GM23248 (cell line): ENCODE measurements at regions not wholly inside any gene's neighbourhood (a gene's known extent, or its start where the extent isn't known, plus 50 kb on each side); places are given as distances from the start of the nearest gene placed in this dataset.

ENCODE experiments used
- DNase-seq: peaks from one replicate; pipeline ENCODE4 v3.0.0-alpha.2; 2015
- H2AFZ ChIP-seq: fragments of 200-600 bp; sonication (generic); 2 replicates; pipeline ENCODE4 v1.6.1; 2016; ENCODE audit warnings: antibody characterized with exemption
- H3F3A ChIP-seq: fragments of 200-600 bp; sonication (generic); 2 replicates; pipeline ENCODE4 v1.6.1; 2016; ENCODE audit warnings: mild to moderate bottlenecking, antibody characterized with exemption, mixed run types; ENCODE audit not compliant: insufficient read depth
- H3K27ac ChIP-seq: fragments of 200-600 bp; sonication (generic); 2 replicates; pipeline ENCODE4 v1.5.1; 2016; ENCODE audit warnings: mild to moderate bottlenecking
- H3K27me3 ChIP-seq: fragments of 200-600 bp; sonication (generic); replicated peaks from 2 replicates; pipeline ENCODE4 v1.6.1; 2016; ENCODE audit warnings: mild to moderate bottlenecking; ENCODE audit not compliant: insufficient read depth
- H3K36me3 ChIP-seq: fragments of 200-600 bp; sonication (generic); 2 replicates; pipeline ENCODE4 v1.6.1; 2016; ENCODE audit warnings: low read depth, mild to moderate bottlenecking
- H3K4me1 ChIP-seq: fragments of 200-600 bp; sonication (generic); 2 replicates; pipeline ENCODE4 v1.6.1; 2016; ENCODE audit warnings: mild to moderate bottlenecking; ENCODE audit not compliant: insufficient read depth
- H3K4me2 ChIP-seq: fragments of 200-600 bp; sonication (generic); one replicate; pipeline ENCODE4 v1.6.1; 2016; ENCODE audit warnings: mild to moderate bottlenecking; ENCODE audit not compliant: unreplicated experiment
- H3K4me3 ChIP-seq: fragments of 200-600 bp; sonication (generic); 2 replicates; pipeline ENCODE4 v1.5.1; 2016; ENCODE audit warnings: mild to moderate bottlenecking
- H3K79me2 ChIP-seq: fragments of 200-600 bp; sonication (generic); 2 replicates; pipeline ENCODE4 v1.6.1; 2016; ENCODE audit warnings: mild to moderate bottlenecking; ENCODE audit not compliant: insufficient read depth
- H3K9ac ChIP-seq: fragments of 200-600 bp; sonication (generic); 2 replicates; pipeline ENCODE4 v1.6.1; 2016; ENCODE audit warnings: mild to moderate bottlenecking
- H3K9me2 ChIP-seq: fragments of 200-600 bp; sonication (generic); 2 replicates; pipeline ENCODE4 v1.6.1; 2016; ENCODE audit warnings: mixed run types, mild to moderate bottlenecking, moderate library complexity; ENCODE audit not compliant: insufficient read depth
- H3K9me3 ChIP-seq: fragments of 200-600 bp; sonication (generic); one replicate; pipeline ENCODE4 v1.6.1; 2017; ENCODE audit warnings: low read depth
- H4K20me1 ChIP-seq: fragments of 200-600 bp; sonication (generic); 2 replicates; pipeline ENCODE4 v1.6.0; 2016; ENCODE audit not compliant: insufficient read depth
- EZH2 ChIP-seq: fragments of 200-600 bp; sonication (generic); IDR thresholded peaks from 2 replicates; pipeline ENCODE4 v1.6.1; 2018; ENCODE audit warnings: antibody characterized with exemption, mild to moderate bottlenecking; ENCODE audit not compliant: insufficient read depth, poor library complexity, severe bottlenecking
- EZH2phosphoT487 ChIP-seq: fragments of 200-600 bp; sonication (generic); IDR thresholded peaks from 2 replicates; pipeline ENCODE4 v1.6.1; 2018; ENCODE audit warnings: antibody characterized with exemption, moderate library complexity, mild to moderate bottlenecking, low read depth; ENCODE audit not compliant: insufficient read depth
- WGBS, 2 experiments: methylation state at CpG; one replicate each; pipeline ENCODE4 v1.1.6; 2015 to 2017; ENCODE audit warnings: low lambda C conversion rate in 2 of 2, low coverage in 1 of 2; ENCODE audit errors: missing lambda C conversion rate in 2 of 2; 5-methylcytosine and 5-hydroxymethylcytosine counted together
- in situ Hi-C: fragments of 300-500 bp; cut with MboI; formaldehyde crosslinking; loops from 2 replicates; pipeline ENCODE4 v1.15.0; 2020

DNA sequence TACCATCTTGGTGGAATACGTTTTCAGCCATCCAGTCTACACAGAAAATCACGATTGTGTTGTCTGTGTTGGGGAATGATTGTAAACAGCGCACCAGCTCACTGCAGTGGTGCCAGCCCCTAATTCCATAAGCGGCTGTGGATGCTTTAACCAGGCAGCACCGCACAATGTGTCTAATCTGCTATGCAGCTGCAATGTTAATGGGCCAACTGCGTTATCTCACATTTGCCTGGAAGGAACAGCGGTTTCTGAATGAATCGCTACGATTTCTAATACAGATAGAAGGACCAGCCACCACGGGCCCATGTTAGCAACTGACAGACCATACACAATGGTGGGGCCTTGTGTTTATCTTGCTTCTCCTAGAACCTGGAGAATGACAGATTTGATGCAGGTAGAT is 384.5 kb upstream of the KIRREL3 start:
- TF ChIP-seq EZH2phosphoT487: no peak
- TF ChIP-seq EZH2: no peak
- Histone ChIP-seq H4K20me1 (no peaks in the 10 kb centered on the region), H3K9ac (no peak overlapping the region), H2AFZ (no peak overlapping the region), H3K4me1 (no peaks in the 10 kb centered on the region), H3K4me2 (no peak overlapping the region), H3K27ac (no peak overlapping the region), H3K9me3 (no peaks in the 10 kb centered on the region), H3K36me3 (no peaks in the 10 kb centered on the region), H3F3A (no peaks in the 10 kb centered on the region), H3K9me2 (no peaks in the 10 kb centered on the region), H3K4me3 (no peak overlapping the region), H3K27me3 (peaks cover 9% of the 10 kb centered on the region; the same call in 1 of the 2 replicates), H3K79me2 (no peaks in the 10 kb centered on the region)
- DNase-seq: no peak
- in situ Hi-C loops: no loop called here
- WGBS, 2 experiments: 24 to 26% methylated on average over 10 of the region's 10 CpGs

GRCh38 chr11:127383026-127383425 is 382.5 kb upstream of the KIRREL3 start:
- Histone ChIP-seq H3K9me2 (no peaks in the 10 kb centered on the region), H3K9ac (no peak overlapping the region), H3K9me3 (no peaks in the 10 kb centered on the region), H4K20me1 (no peaks in the 10 kb centered on the region), H3F3A (no peaks in the 10 kb centered on the region), H3K79me2 (no peaks in the 10 kb centered on the region), H2AFZ (no peak overlapping the region), H3K4me3 (no peak overlapping the region), H3K4me1 (no peaks in the 10 kb centered on the region), H3K27ac (no peak overlapping the region), H3K36me3 (no peaks in the 10 kb centered on the region), H3K27me3 (peaks cover 21% of the 10 kb centered on the region; the same call in 1 of the 2 replicates), H3K4me2 (no peak overlapping the region)
- in situ Hi-C loops: no loop called here
- TF ChIP-seq EZH2phosphoT487 (no peak), EZH2 (no peak)
- no peak for DNase-seq
- 3 to 4% methylated on average over 3 of the region's 3 CpGs for WGBS, 2 experiments

DNA sequence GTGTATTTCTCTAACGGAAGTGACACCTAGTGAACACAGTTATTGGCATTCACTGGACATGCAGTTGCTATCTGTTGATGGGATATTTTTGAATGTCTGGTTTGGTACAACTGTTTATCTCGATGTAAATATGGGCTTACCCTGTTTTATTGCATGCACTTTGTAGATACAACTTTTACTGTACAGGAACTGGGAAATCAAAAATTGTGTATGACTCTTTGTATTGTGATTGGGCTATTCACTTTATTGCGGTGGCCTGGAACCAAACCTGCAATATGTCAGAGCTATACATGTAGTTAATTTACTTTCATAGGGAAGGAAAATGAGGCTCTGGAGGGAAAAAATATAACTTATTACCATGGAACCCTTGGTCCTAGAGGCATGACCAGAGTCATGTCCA is 380.7 kb upstream of the KIRREL3 start:
- in situ Hi-C loops: no loop called here
- no peak overlapping the region for H3K4me2 ChIP-seq

GRCh38 chr11:127379686-127380085 is 379.1 kb upstream of the KIRREL3 start:
- Histone ChIP-seq H3K27me3 (peaks cover 21% of the 10 kb centered on the region; the same call in 1 of the 2 replicates), H3K27ac (no peak overlapping the region), H4K20me1 (no peaks in the 10 kb centered on the region), H3K4me2 (no peak overlapping the region), H3K9me3 (no peaks in the 10 kb centered on the region), H3K79me2 (no peaks in the 10 kb centered on the region), H3K9ac (no peak overlapping the region), H3F3A (no peaks in the 10 kb centered on the region), H3K36me3 (no peaks in the 10 kb centered on the region), H3K9me2 (no peaks in the 10 kb centered on the region), H2AFZ (no peak overlapping the region), H3K4me1 (no peaks in the 10 kb centered on the region), H3K4me3 (no peak overlapping the region)
- no peak for TF ChIP-seq EZH2phosphoT487
- no peak for TF ChIP-seq EZH2
- WGBS, 2 experiments: 28 to 31% methylated on average over 2 of the region's 2 CpGs
- no peak for DNase-seq
- in situ Hi-C loops: no loop called here

More for the DNA sequence above, 380.7 kb upstream of the KIRREL3 start:
- H3K9me3 ChIP-seq: no peaks in the 10 kb centered on the region
- H3F3A ChIP-seq: no peaks in the 10 kb centered on the region
- no peaks in the 10 kb centered on the region for H3K9me2 ChIP-seq
- H3K4me3 ChIP-seq: no peak overlapping the region
- DNase-seq: no peak
- WGBS, 2 experiments: 27 to 35% methylated on average over 3 of the region's 3 CpGs
- H3K4me1 ChIP-seq: no peaks in the 10 kb centered on the region
- no peak overlapping the region for H2AFZ ChIP-seq
- no peak overlapping the region for H3K9ac ChIP-seq
- H3K27me3 ChIP-seq: peaks cover 21% of the 10 kb centered on the region; the same call in 1 of the 2 replicates
- TF ChIP-seq EZH2 (no peak), EZH2phosphoT487 (no peak)
- no peaks in the 10 kb centered on the region for H3K36me3 ChIP-seq
- no peak overlapping the region for H3K27ac ChIP-seq
- H3K79me2 ChIP-seq: no peaks in the 10 kb centered on the region
- no peaks in the 10 kb centered on the region for H4K20me1 ChIP-seq

DNA sequence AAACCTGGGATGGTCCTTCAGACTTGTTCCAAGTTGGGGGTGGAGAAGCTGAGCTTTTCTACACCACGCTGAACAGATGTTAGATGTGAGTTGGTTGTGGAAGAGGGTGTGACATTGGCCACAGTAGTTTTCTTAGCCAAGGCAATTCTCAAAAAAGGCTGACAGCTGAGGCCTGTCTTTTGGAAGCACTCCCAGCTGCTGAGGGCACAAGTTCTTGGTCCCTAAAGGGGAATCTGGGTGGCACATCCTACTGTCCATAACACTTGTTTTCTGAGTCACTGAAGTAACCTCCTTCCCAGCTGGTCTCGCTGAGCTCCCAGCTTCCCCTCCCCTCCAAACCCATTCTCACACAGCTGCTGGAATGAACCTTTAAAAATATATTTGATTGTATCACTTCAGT is 375.7 kb upstream of the KIRREL3 start:
- Histone ChIP-seq H3F3A (no peaks in the 10 kb centered on the region), H4K20me1 (no peaks in the 10 kb centered on the region), H3K9me2 (no peaks in the 10 kb centered on the region), H3K4me3 (no peak overlapping the region), H3K36me3 (no peaks in the 10 kb centered on the region), H2AFZ (no peak overlapping the region), H3K27ac (no peak overlapping the region), H3K9me3 (no peaks in the 10 kb centered on the region), H3K4me1 (no peaks in the 10 kb centered on the region), H3K27me3 (peaks cover 12% of the 10 kb centered on the region; the same call in 1 of the 2 replicates), H3K9ac (no peak overlapping the region), H3K4me2 (no peak overlapping the region), H3K79me2 (no peaks in the 10 kb centered on the region)
- DNase-seq: no peak
- TF ChIP-seq EZH2phosphoT487 (no peak), EZH2 (no peak)
- in situ Hi-C loops: no loop called here
- 23 to 28% methylated on average over 2 of the region's 2 CpGs for WGBS, 2 experiments
